ENCODE measurements at regions not wholly inside any gene's neighbourhood (a gene's known extent, or its start where the extent isn't known, plus 50 kb on each side); places are given as distances from the start of the nearest gene placed in this dataset.

DNA sequence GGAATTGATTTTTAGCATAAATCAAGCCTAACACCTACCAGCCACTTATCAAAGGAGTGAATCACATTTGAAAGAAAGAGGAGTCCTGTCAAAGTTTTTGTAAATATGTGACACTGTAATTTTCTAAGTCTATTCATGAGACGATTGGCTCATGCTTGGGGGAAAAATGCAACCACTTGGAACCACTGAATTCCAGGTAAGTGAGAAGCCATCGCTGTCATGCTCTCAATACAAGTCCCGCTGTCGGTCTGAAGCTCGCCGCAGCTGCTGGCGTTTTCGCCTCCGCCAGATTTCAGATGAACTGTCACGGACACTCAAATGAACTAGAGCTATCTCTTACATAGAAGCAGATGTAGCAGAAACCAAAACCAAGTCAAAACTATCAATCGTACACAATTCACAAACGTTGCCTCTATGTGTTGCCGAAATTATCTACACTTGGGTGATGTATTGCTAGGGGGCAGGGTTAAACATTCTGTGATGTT is 279.8 kb upstream of the FZD8 start (continued):
- TF ChIP-seq, protein P1, sequence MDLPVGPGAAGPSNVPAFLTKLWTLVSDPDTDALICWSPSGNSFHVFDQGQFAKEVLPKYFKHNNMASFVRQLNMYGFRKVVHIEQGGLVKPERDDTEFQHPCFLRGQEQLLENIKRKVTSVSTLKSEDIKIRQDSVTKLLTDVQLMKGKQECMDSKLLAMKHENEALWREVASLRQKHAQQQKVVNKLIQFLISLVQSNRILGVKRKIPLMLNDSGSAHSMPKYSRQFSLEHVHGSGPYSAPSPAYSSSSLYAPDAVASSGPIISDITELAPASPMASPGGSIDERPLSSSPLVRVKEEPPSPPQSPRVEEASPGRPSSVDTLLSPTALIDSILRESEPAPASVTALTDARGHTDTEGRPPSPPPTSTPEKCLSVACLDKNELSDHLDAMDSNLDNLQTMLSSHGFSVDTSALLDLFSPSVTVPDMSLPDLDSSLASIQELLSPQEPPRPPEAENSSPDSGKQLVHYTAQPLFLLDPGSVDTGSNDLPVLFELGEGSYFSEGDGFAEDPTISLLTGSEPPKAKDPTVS (IDR thresholded peaks at IDR 0.05; ENCODE audit: low read depth, low read length), result no peak
- TF ChIP-seq SMC3 (IDR thresholded peaks at IDR 0.05; ENCODE audit: borderline replicate concordance, low read length) (no peak), MEF2A (IDR thresholded peaks at IDR 0.05; ENCODE audit: insufficient read depth, low read depth, low read length) (no peak)

DNA sequence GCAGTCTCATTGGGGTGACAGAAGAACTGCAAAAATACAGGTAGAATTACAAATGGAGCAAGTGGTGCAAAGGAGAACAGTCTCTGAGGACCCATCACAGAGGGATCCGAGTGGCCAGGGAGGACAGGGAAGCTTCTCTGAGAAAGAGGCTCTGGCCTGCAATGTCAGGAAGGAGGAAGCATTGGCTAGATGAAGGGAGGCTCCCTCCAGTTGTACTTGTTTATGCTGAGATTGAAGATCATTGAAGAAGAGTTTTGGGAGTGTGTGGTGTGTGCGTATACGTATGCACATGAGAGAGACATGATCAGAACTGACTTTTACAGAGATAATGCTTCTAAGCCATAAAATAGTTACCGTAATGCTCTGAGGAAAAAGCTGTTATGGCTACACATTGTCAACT is 274.7 kb upstream of the FZD8 start:
- no peak overlapping the region for H2AFZ ChIP-seq (ENCODE audit: control insufficient read depth, low read depth, low read length)
- no peak for FAIRE-seq
- RAD21 ChIA-PET (ENCODE audit: unreplicated experiment), result interaction anchor here (1.1 to 1.3 kb wide), 3 partner anchors 279 to 282 kb away, joined by 3 to 4 read pairs (median 3); no protein-coding TSS in a partner anchor
- H3K4me3 ChIP-seq, result no peak overlapping the region
- TF ChIP-seq PAX5 (IDR thresholded peaks at IDR 0.05; ENCODE audit: borderline replicate concordance, low read depth, low read length) (no peak), RAD21 (IDR thresholded peaks at IDR 0.05; ENCODE audit: insufficient read depth, low read depth, low read length) (0 out of 2 replicates have a peak, but pooled peaks have one; percentile 14)
- H3K27me3 ChIP-seq (replicated peaks in 1 of 2; ENCODE audit: control insufficient read depth in 2 of 2, insufficient read depth in 2 of 2, low read length in 1 of 2), result no peaks in the 10 kb centered on the region
- in situ Hi-C loops (cut with MboI), result no loop called here
- CTCF ChIA-PET, result interaction anchor here (0.7 to 1.7 kb wide), 4 partner anchors 9 to 925 kb away, joined by 3 to 9 read pairs (median 4); no protein-coding TSS in a partner anchor
- ATAC-seq, result no peak
- H3K27ac ChIP-seq (ENCODE audit: control insufficient read depth, insufficient read depth), result no peak overlapping the region
- intact Hi-C loops (cut with micrococcal nuclease; ENCODE audit: unreplicated experiment), result no loop called here
- no peaks in the 10 kb centered on the region for H3K9me3 ChIP-seq (replicated peaks; ENCODE audit: control insufficient read depth, insufficient read depth, low read length)
- H3K79me2 ChIP-seq (ENCODE audit: control insufficient read depth, insufficient read depth, low read length), result no peaks in the 10 kb centered on the region
- no peak for DNase-seq (ENCODE audit: low read depth, low spot score)
- 64% methylated on average over 4 of the region's 4 CpGs for WGBS (ENCODE audit: insufficient coverage, insufficient replicate concordance, low lambda C conversion rate, missing lambda C conversion rate)
- BruUV-seq (replicated peaks), result no TSS peak
- SMC1A ChIA-PET (ENCODE audit: uncharacterized antibody, unreplicated experiment), result interaction anchor here (1.6 to 2.3 kb wide), 2 partner anchors 96 to 280 kb away, joined by 6 to 9 read pairs; no protein-coding TSS in a partner anchor
- POLR2A ChIA-PET, result no interaction called here
- no peak overlapping the region for H3K9ac ChIP-seq (ENCODE audit: control insufficient read depth, insufficient read depth, low read length)
- no peaks in the 10 kb centered on the region for H3K4me1 ChIP-seq (ENCODE audit: control insufficient read depth, insufficient read depth, low read length)
- H3K4me2 ChIP-seq (ENCODE audit: control insufficient read depth, insufficient read depth), result no peak overlapping the region
- H3K36me3 ChIP-seq (ENCODE audit: control insufficient read depth in 2 of 2, insufficient read depth in 2 of 2, low read length in 1 of 2), result no peaks in the 10 kb centered on the region
- H4K20me1 ChIP-seq (ENCODE audit: control insufficient read depth, insufficient read depth), result no peaks in the 10 kb centered on the region
